GM21423 (cell line): ENCODE measurements at regions not wholly inside any gene's neighbourhood (a gene's known extent, or its start where the extent isn't known, plus 50 kb on each side); places are given as distances from the start of the nearest gene placed in this dataset.
"Not testable (repeated sequence)": the region's sequence is repeated elsewhere in the genome, so short reads cannot be mapped to it uniquely, and the experiment has no call there.

Source experiments
- ATAC-seq: cut with Tn5 transposase; IDR thresholded peaks from one replicate; pipeline ENCODE4 v1.9.1; 2021; ENCODE audit warnings: mild to moderate bottlenecking, moderate library complexity; ENCODE audit not compliant: unreplicated experiment

GRCh38 chr12:78269620-78270019, 438.9 kb downstream of the NAV3 start:
- no peak for ATAC-seq

- no peak for ATAC-seq
Measured at GRCh38 chr12:78271546-78271945, 440.9 kb downstream of the NAV3 start.

GRCh38 chr12:78275886-78276285, 445.2 kb downstream of the NAV3 start:
- ATAC-seq = no peak

GRCh38 chr12:78278706-78279190, 448.1 kb downstream of the NAV3 start:
- no peak for ATAC-seq

GRCh38 chr12:78279567-78279966, 448.9 kb downstream of the NAV3 start:
- no peak for ATAC-seq

GRCh38 chr12:78281102-78281501, 450.4 kb downstream of the NAV3 start:
- not testable (repeated sequence) for ATAC-seq

- no peak for ATAC-seq
Measured at GRCh38 chr12:78284417-78284816, 453.7 kb downstream of the NAV3 start.

GRCh38 chr12:78290606-78291345, 460.1 kb downstream of the NAV3 start:
- no peak for ATAC-seq

GRCh38 chr12:78293059-78293686, 462.5 kb downstream of the NAV3 start:
- ATAC-seq = no peak

- not testable (repeated sequence) for ATAC-seq
Measured at GRCh38 chr12:78301282-78301681, 470.6 kb downstream of the NAV3 start.

- ATAC-seq = no peak
Measured at GRCh38 chr12:78305808-78306207, 475.1 kb downstream of the NAV3 start.

- ATAC-seq = no peak
Measured at GRCh38 chr12:78306236-78306635, 475.5 kb downstream of the NAV3 start.

- no peak for ATAC-seq
Measured at GRCh38 chr12:78308701-78309100, 478.0 kb downstream of the NAV3 start.

- no peak for ATAC-seq
Measured at GRCh38 chr12:78315028-78315427, 484.3 kb downstream of the NAV3 start.

GRCh38 chr12:78316136-78316535, 485.4 kb downstream of the NAV3 start:
- ATAC-seq = no peak

- no peak for ATAC-seq
Measured at GRCh38 chr12:78316631-78317468, 486.2 kb downstream of the NAV3 start.

- no peak for ATAC-seq
Measured at GRCh38 chr12:78321696-78322095, 491.0 kb downstream of the NAV3 start.

GRCh38 chr12:78323226-78323625, 492.5 kb downstream of the NAV3 start:
- ATAC-seq = no peak

GRCh38 chr12:78324234-78324633, 493.5 kb downstream of the NAV3 start:
- no peak for ATAC-seq

- ATAC-seq = no peak
Measured at GRCh38 chr12:78328524-78328923, 497.8 kb downstream of the NAV3 start.

GRCh38 chr12:78330131-78330530, 499.4 kb downstream of the NAV3 start:
- ATAC-seq = no peak

- no peak for ATAC-seq
Measured at GRCh38 chr12:78331181-78331580, 500.5 kb downstream of the NAV3 start.
